NCI-H187 treated with DMSO at 0.1 percent for 48 hours (cell line): ENCODE measurements at regions not wholly inside any gene's neighbourhood (a gene's known extent, or its start where the extent isn't known, plus 50 kb on each side); places are given as distances from the start of the nearest gene placed in this dataset.

Experiments
- DNase-seq: peaks from one replicate; lab custom pipeline; 2025; lab: John Stamatoyannopoulos, UW

DNA sequence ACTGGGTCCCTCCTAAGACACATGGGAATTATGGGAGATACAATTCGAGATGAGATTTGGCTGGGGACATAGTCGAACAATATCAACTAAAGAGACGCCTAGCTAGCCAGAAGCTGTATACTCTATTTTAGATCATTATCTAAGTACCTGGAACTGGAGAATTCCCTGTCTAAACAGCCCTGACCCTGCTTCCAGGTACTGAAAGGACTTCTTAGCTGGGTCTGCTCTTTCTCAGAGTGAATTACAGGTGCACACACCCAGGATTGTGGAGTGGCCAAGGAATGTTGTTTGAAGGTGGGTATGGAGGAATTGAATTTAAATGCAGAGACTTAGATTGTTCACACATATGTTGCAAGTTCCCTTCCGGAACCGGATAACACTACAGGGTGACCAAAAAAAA, 733.0 kb downstream of the RPS29 start:
- DNase-seq: no peak

DNA sequence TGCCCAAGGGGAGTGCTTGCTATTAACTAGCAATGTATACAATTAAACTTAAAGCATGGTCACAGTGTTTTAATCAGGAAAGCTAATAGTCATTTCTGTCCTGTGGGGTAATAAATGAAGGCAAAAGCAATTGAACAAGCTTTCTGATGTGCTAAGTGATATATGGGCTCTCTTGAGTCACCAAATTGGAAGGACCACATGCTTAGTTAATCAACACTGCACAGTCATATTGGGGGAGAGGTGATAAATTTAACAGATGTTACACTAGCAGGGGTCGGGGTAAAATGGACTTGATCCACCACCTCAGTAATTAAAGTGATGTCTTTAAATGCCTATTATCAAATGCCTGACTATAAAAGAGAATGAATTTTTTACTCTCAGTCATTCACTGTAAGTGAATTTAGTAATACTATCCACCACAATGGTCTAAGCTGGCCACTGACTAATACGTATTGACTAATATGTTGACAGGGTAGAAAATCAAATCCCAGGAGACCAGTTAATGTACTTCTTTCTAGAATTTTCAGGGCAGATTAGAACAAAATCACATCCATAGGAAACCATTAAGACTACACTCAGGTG, 736.3 kb downstream of the RPS29 start:
- no peak for DNase-seq

DNA sequence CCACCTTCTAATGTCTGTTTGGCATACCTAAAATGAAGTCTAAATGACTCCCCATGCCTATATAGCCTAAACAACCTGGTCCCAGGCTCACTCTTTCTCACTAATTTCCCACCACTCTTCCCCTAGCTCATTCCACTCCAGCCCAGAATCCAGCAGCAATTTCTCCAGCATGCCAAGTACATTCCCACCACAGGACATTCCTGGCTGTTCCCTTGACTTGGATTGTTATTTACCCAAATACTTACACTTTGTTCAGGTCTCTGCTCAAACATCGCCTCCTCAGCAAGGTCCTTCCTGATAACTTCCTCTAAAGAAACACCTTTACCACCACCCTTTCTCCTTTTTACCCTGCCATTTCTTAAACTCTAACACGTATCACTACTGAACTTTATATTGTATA, 743.4 kb downstream of the RPS29 start:
- no peak for DNase-seq

DNA sequence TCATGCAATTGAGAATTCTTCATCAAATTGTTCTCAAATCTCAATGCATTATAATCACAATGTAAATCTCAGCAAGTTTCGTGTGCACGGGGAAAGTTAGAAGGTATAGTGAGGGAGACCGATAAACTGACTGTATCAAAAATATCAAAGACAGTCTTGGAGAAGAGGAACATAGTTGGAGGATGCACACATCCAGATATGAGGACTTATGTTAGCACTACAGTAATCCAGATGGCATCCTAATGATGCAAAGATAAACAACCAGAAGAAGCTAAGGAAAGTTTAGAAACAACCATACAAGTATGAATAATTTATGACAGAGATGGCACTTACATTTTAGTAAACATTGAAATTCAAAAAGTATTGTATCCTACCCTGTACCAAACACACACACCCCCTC, 760.1 kb downstream of the RPS29 start:
- no peak for DNase-seq

DNA sequence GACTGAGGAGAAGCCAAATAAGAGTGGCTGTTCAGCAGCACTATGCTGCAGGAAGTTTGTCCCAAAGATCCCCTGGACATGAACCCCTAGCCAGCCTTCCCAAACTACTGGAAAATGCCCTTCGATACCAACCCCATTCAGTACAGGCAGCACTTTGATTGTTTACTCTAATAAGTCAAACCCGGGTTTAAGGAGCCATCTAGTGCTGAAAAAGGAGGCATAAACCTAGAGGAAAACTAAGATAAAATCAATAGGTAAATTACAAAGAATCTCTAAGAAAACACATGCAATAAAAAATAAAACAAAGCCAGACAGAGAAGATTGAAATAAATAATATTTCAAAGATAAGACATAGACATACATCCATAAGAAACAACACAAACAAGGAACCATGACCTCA, 771.6 kb downstream of the RPS29 start:
- DNase-seq: no peak

DNA sequence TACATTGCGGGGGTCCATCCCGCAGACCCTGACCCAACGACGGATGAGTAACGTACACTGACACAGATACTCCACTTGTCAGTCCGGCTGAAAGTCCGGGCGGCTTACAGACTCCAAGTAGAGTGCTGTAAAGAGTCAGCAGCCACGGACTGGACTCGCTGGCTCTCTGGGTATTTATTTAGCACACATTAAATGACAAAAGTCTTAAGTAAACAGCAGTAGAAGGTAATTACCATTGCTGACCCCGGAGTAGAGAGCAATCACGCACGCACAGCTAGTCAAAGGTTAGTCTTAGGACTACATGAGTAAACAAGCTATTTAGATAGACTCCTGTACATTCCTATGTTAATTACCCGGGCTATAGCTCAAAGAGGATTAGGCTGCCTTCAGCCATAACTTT, 780.9 kb downstream of the RPS29 start:
- DNase-seq: no peak

DNA sequence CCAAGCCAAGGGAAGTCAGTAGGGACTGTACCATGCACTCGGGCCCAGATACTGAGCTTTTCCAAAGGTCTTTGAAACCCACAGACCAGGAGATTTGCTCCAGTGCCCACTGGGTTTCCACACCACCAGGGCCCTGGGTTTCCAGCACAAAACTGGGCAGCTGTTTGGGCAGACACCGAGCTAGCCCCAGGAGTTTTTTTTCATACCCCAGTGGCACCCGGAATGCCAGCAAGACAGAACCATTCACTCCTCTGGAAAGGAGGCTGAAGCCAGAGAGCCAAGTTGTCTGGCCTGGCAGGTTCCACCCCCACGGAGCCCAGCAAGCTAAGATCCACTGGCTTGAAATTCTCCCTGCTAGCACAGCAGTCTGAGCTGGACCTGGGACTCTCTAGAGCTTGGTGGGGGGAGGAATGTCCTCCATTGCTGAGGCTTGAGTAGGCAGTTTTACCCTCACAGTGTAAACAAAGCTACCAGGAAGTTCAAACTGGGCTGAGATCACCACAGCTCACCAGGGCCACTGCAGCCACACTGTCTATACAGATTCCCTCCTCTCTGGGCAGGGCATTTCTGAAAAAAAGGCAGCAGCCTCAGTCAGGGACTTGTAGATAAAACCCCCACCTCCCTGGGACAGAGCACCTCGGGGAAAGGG, 793.7 kb downstream of the RPS29 start:
- DNase-seq: no peak

DNA sequence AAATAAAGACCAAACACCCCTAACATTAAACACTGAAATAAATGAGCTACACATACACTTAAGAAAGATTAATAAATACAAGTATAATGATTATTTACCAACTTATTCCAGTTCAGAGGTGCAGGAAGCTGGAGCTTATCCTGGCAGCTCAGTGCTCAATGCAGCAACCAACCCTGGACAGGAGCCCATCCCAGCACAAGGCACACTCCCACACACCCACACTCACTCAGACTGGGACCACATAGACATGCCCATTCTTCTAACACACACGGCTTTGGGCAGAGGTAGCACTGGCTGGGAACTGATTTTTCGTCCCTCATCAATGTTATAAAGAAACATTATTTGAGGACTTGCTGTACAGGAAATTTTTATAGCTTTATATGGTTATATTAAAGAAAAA, 797.4 kb downstream of the RPS29 start:
- DNase-seq: no peak

DNA sequence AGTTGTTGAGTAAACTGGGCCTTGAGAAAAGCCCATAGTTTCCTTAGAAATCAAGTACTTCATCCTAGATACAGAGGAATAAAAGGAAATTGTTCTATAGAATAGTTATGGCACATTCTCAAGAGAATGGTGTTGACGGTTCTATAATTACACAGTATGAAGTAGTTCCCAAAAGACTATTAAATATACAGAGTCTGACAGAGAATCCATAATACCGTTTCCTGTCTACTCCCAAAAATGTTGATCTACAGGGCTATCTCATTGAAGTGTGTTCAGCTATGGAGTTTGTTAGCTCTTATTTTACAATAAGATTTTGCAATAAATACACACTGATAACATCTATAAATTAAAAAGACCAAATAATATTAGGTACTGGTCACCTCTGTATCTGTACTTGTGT, 799.7 kb downstream of the RPS29 start:
- no peak for DNase-seq

DNA sequence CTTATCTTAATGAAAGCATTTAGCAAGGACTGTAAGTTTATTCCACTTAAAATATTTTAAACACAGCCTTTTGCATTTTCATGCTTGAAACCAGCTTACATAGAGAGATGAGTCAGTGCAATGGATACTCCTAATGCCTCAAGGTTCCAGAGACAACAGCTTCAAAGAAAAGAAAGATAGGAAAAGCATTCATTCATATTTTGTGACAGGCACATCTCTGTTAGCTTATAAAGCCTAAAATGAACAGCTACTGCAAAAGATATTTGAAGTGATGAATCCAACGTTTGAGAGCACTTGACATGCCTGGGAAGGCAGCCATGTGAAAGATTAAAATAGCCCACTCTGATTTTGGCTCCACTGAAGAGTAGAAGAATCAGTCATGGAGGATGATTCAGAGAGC, 814.5 kb downstream of the RPS29 start:
- DNase-seq: no peak

DNA sequence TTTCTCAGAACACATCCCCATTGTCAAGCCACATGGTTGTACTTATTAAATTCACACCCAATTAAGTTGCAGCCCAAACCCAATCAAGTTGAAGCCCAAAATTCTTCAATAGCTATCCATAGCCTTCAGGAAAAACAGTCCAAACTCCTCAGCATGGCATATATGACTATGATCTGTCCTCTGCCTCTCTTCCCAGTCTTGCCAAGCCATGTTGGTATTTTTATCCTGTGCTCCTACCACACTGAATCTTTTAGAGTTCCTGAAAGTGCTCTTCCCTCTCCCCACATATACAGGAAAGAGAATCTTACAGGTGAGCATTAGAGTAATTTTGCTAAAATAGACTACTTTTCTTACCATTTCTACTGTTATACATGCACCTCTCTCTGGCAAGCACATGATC, 834.9 kb downstream of the RPS29 start:
- no peak for DNase-seq

DNA sequence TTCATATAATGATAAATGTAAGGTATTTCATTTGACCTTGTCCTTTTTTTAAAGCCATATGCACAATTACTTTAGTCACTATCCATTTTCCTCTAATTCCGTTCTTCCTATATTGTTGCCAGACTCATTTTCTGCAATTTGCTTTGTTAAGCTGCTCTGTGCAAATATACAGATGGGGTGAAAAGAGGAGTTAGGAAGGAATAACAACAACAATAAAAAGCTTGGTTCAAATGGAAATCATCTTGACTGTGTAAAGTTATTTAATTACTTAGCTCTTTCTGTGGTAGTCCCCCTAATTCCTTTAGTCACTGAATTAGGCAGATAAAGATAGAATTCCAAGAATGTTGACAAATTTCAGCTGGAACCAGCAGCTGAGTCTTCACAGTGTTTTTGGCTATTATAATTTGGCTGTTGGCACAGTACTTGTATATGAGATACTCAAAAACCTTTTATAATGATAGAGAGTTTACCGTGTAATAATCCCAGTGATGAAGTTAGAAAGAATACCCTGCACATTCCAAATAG, 838.0 kb downstream of the RPS29 start:
- no peak for DNase-seq

DNA sequence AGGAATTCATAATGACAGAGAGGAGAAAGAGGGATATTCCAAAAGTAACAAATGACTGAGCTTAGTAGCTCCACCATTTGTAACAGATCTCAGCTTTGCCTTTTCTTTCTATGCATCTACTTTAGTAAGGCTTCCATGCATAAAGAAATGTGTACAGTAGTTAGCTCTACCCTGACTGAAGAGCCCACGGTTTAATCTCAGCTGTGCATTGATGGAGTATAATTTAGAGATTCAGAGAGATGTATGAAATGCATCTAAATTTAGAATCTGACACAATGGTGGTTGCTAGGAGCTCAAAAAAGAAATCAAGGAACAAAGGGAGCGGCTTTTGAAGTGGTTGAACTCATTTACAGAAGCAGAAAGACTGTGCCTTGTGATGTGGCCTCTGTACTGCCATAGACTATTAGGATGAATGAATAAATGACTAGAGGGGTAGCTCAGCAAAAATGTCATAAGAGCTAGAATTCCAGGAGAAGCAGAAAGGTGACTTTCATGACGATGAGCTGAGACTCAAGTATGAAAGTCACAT, 838.6 kb downstream of the RPS29 start:
- DNase-seq: no peak

DNA sequence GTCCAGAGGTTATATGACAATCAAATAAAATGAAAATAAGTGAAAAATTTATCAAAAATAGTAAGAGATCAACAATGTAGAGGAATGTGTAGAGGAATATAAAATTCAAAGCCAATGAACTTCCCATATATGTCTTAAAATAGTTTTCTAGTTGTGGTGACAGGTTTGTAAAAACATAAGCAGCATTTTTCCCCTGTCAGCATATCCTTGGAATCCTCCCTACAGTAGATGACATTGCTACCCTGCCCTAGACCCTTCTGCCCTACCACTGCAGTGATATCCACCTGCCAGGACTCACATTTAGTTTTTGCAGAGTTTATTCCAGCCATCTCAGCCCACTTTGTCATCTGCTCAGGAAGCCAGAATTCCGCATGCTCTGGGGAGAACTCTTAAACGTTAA, 842.0 kb downstream of the RPS29 start:
- DNase-seq: no peak

DNA sequence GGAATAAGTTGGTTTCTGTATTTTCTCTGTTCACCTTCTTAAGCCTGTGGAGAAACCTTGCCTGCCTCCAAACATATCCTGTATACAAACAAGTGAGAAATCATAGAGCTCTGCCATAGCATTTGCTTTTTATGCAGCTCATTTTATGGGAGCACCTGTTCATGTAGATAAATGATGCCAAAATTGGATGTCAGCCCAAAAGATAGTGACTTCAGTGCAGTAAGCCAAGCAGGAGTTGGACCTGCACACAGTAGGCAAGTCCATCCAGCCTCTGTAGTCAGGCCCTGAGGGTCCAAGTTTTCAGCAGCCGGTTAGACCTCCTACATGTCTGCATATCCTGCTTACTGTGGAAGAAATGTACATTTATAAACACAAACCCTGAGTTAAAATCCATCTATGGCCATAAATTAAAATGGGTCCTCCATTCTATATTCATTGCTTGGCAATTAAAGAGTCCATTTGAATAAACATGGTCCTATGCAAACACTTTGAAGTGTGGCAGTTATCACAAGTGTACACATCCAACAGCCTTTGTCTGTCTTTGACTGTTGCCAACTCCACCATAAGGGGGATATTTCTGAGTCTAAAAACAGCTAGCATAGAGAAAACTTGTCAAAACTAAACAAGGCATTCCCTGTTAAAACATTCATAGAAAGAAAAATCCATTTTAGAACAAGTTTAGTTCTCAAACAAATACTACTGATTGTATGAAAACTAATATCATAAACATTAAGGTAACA, 847.8 kb downstream of the RPS29 start:
- DNase-seq: no peak

DNA sequence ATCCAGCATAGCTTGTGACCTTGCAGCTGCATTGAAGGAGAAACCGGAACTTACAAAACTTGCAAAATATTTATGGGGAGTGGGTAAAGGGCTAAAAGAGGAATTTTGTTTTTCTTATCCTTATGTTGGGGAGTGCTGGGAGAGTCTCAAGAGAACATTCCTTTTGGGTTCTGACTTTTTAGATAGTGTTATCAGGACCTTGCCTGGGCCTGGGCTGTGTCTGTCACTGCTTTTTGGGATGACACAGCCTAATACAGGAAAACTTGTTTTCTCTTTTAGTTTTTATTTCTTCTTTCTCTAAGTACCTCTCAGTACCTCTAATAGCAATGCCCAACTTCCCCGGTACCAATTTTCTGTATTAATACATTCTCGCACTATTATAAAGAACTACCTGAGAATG, 850.6 kb downstream of the RPS29 start:
- DNase-seq: no peak

DNA sequence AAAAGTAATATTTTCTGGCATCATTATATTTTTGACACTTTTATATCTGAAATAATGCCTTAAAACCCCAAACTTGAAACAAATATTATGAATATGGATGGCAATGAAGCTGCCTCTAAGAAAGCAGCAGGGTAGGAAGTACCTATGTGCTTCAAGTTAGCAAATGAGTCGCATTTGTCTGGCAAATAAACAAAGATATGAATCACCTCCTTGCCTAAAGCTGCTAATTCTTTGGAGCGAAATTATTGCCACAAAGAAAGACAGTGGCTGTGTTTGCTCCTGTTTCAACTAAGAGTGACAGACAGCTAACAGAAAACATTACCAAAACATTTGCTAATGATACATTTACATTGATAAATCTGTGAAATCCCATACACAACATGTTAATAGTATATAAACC, 854.9 kb downstream of the RPS29 start:
- no peak for DNase-seq

DNA sequence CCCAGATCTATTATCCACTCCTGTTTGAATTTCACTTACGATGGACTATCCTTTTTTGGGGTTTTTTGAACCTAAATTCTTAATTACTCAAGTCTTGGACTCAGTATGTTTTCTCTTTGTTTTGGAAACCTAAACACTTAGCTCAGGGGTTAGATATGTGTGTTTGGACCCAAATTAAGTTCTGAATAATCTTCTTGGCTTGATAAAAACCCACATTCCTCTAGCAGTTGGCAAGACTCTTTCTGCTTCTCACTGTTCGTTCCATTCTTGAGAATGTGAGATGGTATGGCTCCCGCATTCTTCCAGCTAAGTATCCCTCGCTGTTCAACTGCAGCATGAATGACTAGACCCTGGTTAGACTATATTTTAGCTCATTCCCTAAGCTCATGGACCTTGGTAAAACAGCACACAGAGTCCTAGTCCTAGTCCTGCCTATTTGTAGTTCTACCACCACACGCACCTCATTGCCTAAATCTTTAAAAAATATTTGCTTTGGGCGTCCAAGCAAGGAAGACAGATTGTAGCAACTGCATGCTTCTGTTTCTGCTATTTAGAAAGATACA, 860.0 kb downstream of the RPS29 start:
- no peak for DNase-seq

DNA sequence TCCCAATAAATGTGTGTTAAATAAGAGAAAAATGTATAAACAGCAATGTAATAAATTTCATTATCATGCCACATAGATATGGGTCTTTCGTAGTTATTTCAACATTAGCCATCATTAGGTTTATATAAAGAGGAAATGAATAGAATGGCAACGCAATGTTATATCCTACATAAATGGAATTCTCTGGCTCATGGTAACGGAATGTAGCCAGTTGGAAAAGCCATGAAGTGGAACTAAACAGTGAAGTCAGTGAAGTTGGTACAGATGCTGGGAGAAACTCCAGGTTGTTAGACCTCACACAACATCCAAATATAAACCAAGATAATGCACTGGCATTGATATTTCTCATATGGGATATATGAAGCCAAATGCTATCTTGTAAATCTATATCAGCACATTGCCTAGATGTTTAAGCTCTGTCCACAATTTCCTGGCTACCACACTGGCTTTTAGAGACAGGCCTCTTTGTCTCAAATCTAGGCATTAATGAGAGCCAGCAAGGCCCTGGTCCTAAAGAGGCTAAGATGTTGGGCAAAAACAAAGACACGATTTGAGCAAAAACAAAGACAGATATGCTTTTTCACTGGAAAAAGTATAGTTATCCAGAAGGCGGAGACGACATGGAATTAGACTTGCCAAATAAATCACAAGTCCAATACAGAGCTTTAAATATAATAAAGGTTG, 861.0 kb downstream of the RPS29 start:
- no peak for DNase-seq

DNA sequence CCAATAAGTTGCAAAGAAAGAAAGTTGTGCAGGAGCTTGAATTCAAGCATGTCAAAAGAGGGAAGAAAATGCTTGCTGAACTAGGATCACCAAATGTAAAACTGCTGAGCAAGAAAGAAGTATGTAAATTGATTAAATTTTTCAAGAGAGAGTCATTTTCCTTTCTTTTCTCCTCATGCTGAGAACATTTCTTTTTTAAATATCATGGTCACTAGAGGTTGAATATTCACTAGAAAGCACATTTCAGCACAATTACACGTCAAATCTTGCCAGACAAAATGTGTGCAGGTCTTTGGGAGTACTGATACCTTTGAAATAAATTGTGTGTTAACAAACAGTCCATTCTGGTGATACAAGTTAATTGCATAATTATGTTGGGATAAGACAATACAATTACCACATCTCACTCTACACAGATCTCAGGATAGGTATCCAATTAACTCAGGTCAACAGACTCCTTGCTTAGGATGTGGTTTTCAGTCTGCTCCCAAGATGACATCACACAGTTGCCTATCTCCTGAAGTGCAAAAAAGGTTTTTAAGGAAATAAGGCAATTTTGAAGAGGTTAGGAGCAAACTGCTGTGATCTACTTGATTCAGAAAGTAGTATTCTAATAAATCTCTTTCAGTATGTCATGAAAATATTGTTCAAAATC, 862.2 kb downstream of the RPS29 start:
- DNase-seq: no peak

DNA sequence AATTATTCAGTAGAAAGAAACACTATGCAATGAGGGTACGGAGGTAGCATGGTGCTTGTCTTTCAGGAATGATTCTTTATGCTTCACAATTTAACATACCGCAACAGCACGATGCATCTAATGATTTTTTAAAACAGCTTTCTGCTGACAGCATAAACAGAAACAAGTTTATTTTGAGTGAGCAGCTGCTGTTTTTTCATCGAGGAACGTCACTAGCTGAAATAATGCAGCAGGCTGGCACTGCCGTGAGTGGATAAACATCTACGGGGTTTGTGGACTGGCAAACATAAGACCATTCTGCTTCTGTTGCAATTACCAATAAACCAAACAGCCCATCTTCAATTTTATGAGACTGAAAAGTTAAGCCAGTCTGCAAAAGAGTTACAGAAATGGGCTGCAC, 871.8 kb downstream of the RPS29 start:
- no peak for DNase-seq

DNA sequence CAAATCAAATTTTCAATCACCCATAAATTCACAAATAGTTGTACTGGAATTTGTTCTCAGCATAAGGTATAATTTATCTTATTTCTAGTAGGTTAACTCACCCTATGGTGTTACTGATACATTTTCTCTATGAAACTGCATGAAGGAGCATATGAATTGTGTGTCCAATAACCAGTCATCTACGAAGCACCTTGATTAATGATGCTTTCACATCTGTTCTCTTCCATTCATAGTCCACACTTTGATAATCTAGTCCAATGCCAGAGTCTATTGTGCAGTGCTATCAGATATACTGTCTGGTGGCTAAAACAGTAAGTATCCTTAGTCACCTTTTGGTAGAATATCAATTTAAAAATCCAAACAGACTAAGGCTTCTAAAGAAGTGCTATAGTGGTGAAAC, 876.0 kb downstream of the RPS29 start:
- no peak for DNase-seq
